Gastroesophageal sphincter (tissue), 3 donors: ENCODE measurements at regions not wholly inside any gene's neighbourhood (a gene's known extent, or its start where the extent isn't known, plus 50 kb on each side); places are given as distances from the start of the nearest gene placed in this dataset.

Experiments used
- POLR2AphosphoS5 ChIP-seq: sonication (generic); formaldehyde crosslinking; IDR thresholded peaks from one replicate; pipeline ENCODE4 v1.6.1; 2017; ENCODE audit warnings: antibody characterized with exemption
- TF ChIP-seq, protein P1 (sequence below), 4 experiments: fragments of 200-600 bp in 2 of 4; fragments of 450-650 bp in 2 of 4; sonication (generic) in 1 of 4; IDR thresholded peaks; one replicate each; pipeline ENCODE4 v1.5.1; 2017 to 2019; ENCODE audit warnings: antibody characterized with exemption in 4 of 4, mild to moderate bottlenecking in 2 of 4, moderate library complexity in 2 of 4

DNA sequence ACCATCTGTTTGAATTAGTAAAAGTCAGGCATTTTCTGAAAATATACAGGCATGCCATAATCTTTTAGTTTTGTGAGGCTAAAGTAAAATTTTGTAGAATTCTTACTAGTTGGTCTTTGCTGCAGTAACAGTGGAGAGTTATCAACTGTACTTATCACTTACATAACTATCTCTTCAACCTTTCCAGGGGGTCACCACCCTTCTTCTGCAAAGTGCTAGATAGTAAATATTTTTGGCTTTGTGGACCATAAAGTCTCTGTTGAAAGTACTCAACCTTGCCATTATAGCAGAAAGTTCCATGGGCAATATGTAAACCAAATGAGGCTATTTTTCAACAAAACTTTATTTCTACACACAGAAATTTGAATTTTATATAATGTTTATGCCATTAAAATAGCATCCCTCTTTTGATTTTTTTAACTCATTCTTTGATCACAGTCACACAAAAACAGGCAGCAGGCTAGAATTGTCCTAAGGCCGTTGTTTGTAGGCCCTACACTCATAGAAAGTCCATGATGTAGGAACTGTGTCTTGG, 59.5 kb upstream of the KLF6 start:
- TF ChIP-seq, protein P1, sequence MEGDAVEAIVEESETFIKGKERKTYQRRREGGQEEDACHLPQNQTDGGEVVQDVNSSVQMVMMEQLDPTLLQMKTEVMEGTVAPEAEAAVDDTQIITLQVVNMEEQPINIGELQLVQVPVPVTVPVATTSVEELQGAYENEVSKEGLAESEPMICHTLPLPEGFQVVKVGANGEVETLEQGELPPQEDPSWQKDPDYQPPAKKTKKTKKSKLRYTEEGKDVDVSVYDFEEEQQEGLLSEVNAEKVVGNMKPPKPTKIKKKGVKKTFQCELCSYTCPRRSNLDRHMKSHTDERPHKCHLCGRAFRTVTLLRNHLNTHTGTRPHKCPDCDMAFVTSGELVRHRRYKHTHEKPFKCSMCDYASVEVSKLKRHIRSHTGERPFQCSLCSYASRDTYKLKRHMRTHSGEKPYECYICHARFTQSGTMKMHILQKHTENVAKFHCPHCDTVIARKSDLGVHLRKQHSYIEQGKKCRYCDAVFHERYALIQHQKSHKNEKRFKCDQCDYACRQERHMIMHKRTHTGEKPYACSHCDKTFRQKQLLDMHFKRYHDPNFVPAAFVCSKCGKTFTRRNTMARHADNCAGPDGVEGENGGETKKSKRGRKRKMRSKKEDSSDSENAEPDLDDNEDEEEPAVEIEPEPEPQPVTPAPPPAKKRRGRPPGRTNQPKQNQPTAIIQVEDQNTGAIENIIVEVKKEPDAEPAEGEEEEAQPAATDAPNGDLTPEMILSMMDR (IDR thresholded peaks at IDR 0.05) = no peak
- no peak for TF ChIP-seq POLR2AphosphoS5
